ENCODE measurements at regions not wholly inside any gene's neighbourhood (a gene's known extent, or its start where the extent isn't known, plus 50 kb on each side); places are given as distances from the start of the nearest gene placed in this dataset.

DNA sequence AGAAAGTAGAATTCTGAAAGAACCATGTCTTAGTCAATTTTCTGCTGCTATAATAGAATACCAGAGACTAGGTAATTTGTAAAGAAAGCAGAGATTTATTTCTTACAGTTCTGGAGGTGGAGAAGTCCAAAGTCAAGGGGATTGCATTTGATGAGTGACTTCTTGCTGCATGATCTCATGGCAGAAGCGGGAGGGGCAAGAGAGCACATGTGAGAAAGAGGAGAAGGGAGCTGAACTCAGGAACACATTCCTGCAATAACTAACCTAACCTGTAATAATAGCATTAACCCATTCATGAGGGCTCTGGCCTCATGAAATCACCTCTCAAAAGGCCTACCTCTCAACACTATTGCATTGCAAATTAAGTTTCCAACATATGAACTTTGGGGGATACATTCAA is 797.5 kb upstream of the POU3F3 start:
- H3K27ac ChIP-seq (ENCODE audit: low read depth, low read length), result no peak overlapping the region
- BruUV-seq (replicated peaks), result no TSS peak
- no peaks in the 10 kb centered on the region for H3K79me2 ChIP-seq (ENCODE audit: insufficient read depth, low read length)
- no peak for TF ChIP-seq SIN3A (IDR thresholded peaks at IDR 0.05; ENCODE audit: low read depth)
- TF ChIP-seq YY1 (IDR thresholded peaks at IDR 0.05; ENCODE audit: extremely low read depth, insufficient replicate concordance, low read depth, low read length), result no peak
- TF ChIP-seq, protein P1, sequence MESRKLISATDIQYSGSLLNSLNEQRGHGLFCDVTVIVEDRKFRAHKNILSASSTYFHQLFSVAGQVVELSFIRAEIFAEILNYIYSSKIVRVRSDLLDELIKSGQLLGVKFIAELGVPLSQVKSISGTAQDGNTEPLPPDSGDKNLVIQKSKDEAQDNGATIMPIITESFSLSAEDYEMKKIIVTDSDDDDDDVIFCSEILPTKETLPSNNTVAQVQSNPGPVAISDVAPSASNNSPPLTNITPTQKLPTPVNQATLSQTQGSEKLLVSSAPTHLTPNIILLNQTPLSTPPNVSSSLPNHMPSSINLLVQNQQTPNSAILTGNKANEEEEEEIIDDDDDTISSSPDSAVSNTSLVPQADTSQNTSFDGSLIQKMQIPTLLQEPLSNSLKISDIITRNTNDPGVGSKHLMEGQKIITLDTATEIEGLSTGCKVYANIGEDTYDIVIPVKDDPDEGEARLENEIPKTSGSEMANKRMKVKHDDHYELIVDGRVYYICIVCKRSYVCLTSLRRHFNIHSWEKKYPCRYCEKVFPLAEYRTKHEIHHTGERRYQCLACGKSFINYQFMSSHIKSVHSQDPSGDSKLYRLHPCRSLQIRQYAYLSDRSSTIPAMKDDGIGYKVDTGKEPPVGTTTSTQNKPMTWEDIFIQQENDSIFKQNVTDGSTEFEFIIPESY (IDR thresholded peaks at IDR 0.05; ENCODE audit: extremely low read depth, insufficient replicate concordance, low read length), result no peak
- no peak for TF ChIP-seq TCF7L2 (IDR thresholded peaks at IDR 0.05; ENCODE audit: borderline replicate concordance, extremely low read depth, insufficient read depth, insufficient read length)
- TF ChIP-seq JUND (IDR thresholded peaks at IDR 0.05), result no peak
- no peak for TF ChIP-seq POLR2AphosphoS5 (IDR thresholded peaks at IDR 0.05; ENCODE audit: low read depth, low read length)
- TF ChIP-seq ZNF274 (IDR thresholded peaks at IDR 0.05; ENCODE audit: low read depth, low read length), result no peak
- TF ChIP-seq EZH2phosphoT487 (IDR thresholded peaks at IDR 0.05; ENCODE audit: borderline replicate concordance), result no peak
- no peak for TF ChIP-seq ZFX (IDR thresholded peaks at IDR 0.05)
- H3K27me3 ChIP-seq (ENCODE audit: insufficient read depth, low read length), result no peaks in the 10 kb centered on the region
- H3K9ac ChIP-seq (ENCODE audit: low read length), result no peak overlapping the region
- no peak overlapping the region for H2AFZ ChIP-seq (ENCODE audit: low read depth, low read length, poor library complexity, severe bottlenecking)
- CTCF ChIA-PET, result no interaction called here
- intact Hi-C loops (cut with micrococcal nuclease), result no loop called here
- H4K20me1 ChIP-seq (ENCODE audit: insufficient read depth), result no peaks in the 10 kb centered on the region; the same call in 1 of the 2 replicates
- ATAC-seq (no peak), DNase-seq (ENCODE audit: low read depth, low spot score) (no peak)
- no peak overlapping the region for H3K4me3 ChIP-seq (replicated peaks in 1 of 2; ENCODE audit: low read depth in 1 of 2, low read length in 2 of 2)
- no peaks in the 10 kb centered on the region for H3K4me1 ChIP-seq (ENCODE audit: control insufficient read depth in 1 of 2, insufficient read depth in 2 of 2, low read length in 2 of 2)
- RAD21 ChIA-PET (ENCODE audit: low non-redundant PET in 1 of 2, low total read pairs in 2 of 2, uncharacterized antibody in 2 of 2, unreplicated experiment in 2 of 2), result no interaction called here
- no peak overlapping the region for H3K4me2 ChIP-seq (ENCODE audit: low read length)
- POLR2A ChIA-PET, result no interaction called here
- no peaks in the 10 kb centered on the region for H3K36me3 ChIP-seq (ENCODE audit: control insufficient read depth in 1 of 2, insufficient read depth in 2 of 2, low read length in 2 of 2)
- no peaks in the 10 kb centered on the region for H3K9me2 ChIP-seq (ENCODE audit: insufficient read depth)
- H3K9me3 ChIP-seq (ENCODE audit: control insufficient read depth in 1 of 2, insufficient read depth in 1 of 2, low read depth in 1 of 2, low read length in 2 of 2), result peaks cover 0 to 15% of the 10 kb centered on the region in 2 experiments; a peak in 2 of 4 replicates
